ENCODE measurements at regions not wholly inside any gene's neighbourhood (a gene's known extent, or its start where the extent isn't known, plus 50 kb on each side); places are given as distances from the start of the nearest gene placed in this dataset.

GRCh38 chr6:44735630-44735963, 348.1 kb downstream of the CDC5L start:
- TF ChIP-seq EZH2 (IDR thresholded peaks at IDR 0.05; ENCODE audit: borderline replicate concordance, low read length) (no peak), CTCF (IDR thresholded peaks at IDR 0.05; ENCODE audit: low read length) (no peak)

Data from OCI-LY1 (cell line).